GM06990 (cell line): ENCODE measurements at regions not wholly inside any gene's neighbourhood (a gene's known extent, or its start where the extent isn't known, plus 50 kb on each side); places are given as distances from the start of the nearest gene placed in this dataset.

Experiments used
- DNase-seq: peaks from one replicate; pipeline ENCODE4 v3.0.0-alpha.2; 2011; ENCODE audit not compliant: insufficient read length; ENCODE audit errors: extremely low read depth
- H3K27me3 ChIP-seq: replicated peaks from 2 replicates; pipeline ENCODE4 v1.6.0; 2011; ENCODE audit warnings: low read length; ENCODE audit not compliant: control insufficient read depth, insufficient read depth
- H3K36me3 ChIP-seq: 2 replicates; pipeline ENCODE4 v1.5.1; 2011; ENCODE audit warnings: low read length; ENCODE audit not compliant: control insufficient read depth, insufficient read depth
- H3K4me3 ChIP-seq: replicated peaks from 2 replicates; pipeline ENCODE4 v1.5.1; 2011; ENCODE audit warnings: low read depth, mild to moderate bottlenecking, control low read depth, low read length
- CTCF ChIP-seq: IDR thresholded peaks from 2 replicates; pipeline ENCODE4 v1.5.1; 2011; ENCODE audit warnings: low read length, control low read depth, mild to moderate bottlenecking, inconsistent platforms; ENCODE audit not compliant: insufficient read depth, poor library complexity, severe bottlenecking

DNA sequence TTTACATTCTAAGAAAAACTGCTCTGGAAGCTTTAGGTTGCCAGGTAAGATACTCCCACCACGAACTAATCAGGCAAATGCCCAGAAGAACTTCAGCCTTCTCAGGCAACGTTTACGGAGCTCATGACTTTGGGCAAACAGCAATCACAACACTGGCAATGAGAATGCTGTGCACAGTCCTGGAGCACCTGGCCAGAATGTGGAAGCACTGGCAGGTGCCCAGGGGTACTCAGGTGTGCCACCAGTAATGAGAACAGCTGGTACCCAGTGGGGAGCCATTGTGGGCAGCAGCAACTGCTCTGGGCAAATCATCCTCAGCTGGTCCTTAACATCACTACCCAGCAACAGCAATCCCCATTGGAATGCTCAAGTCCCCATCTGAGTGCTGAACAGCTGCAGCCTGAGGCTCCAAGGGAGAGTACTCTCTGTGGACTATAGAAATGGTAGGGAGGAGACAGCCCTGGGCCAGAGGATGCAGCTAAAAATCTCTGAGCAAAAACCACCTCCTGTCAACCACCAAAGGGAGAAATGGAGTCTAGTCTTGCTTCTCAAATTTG lies 210.0 kb downstream of the FOXO1 start:
- no peak for DNase-seq
- H3K36me3 ChIP-seq: no peaks in the 10 kb centered on the region
- no peaks in the 10 kb centered on the region for H3K27me3 ChIP-seq

DNA sequence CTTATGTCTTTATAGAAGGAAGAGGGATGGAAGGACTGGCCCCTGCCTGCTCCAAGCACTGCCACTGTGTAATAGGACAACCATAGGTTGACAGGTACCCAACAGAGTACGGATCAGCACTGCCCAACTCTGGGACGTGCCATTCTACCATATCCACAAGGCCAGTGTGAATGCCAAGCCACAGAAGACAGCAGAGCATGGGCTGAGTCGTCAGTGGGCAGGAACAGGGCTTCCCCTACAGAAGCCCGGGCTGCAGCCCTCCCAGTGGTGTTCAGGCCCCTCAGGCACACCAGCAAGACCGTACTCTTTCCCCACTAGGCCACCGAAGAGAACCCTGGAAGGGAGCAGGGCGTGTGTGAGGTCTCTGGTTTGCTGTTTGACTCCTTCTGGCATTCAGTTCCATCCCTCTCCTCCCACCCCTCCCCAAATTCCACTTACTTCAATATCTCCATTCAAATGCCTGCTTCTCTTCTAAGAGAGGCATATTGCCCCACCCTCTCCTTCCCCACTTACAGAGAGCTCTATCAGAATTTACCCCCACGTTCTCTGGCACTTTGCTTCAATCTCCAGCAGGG lies 209.4 kb downstream of the FOXO1 start:
- TF ChIP-seq CTCF: no peak
- no peak for DNase-seq
- H3K4me3 ChIP-seq: no peak overlapping the region
- no peaks in the 10 kb centered on the region for H3K36me3 ChIP-seq
- H3K27me3 ChIP-seq: no peaks in the 10 kb centered on the region

More for the DNA sequence above, 210.0 kb downstream of the FOXO1 start:
- TF ChIP-seq CTCF: no peak
- no peak overlapping the region for H3K4me3 ChIP-seq

- no peak overlapping the region for H3K4me3 ChIP-seq
- no peak for DNase-seq
- H3K36me3 ChIP-seq: no peaks in the 10 kb centered on the region
- no peak for TF ChIP-seq CTCF
- H3K27me3 ChIP-seq: no peaks in the 10 kb centered on the region
Measured at GRCh38 chr13:40457929-40458719, 208.3 kb downstream of the FOXO1 start.

DNA sequence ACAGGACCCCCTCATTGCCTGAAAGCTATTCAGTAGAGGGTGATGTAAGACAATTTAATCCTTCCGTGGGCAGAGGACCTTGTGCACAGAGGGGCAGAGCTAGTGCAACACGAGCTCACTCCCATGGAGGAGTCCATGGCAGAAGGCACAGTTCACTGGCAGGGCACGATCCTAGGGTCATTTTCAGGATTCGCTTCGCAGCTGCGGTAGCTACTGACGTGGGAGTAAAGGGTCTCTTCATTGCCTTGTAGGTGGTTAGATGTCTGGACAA lies 207.8 kb downstream of the FOXO1 start:
- no peak for DNase-seq
- no peak for TF ChIP-seq CTCF
- H3K36me3 ChIP-seq: no peaks in the 10 kb centered on the region
- H3K27me3 ChIP-seq: no peaks in the 10 kb centered on the region
- no peak overlapping the region for H3K4me3 ChIP-seq

DNA sequence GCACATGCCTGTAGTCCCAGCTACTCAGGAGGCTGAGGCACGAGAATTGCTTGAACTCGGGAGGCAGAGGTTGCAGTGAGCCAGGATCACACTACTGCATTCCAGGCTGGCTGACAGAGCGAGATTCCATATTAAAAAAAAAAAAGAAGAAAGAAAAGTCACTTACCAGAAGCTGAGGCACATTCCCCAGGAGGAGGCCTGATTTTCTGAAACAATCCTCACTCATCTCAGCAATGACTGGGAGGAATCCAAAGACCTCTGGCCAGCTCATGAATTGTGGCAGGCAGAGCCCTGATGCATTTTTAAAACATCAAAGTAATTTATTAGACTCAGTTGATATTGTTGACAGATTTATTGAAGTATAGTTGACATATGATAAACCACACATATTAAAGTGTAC lies 206.3 kb downstream of the FOXO1 start:
- Histone ChIP-seq H3K27me3 (no peaks in the 10 kb centered on the region), H3K4me3 (no peak overlapping the region), H3K36me3 (no peaks in the 10 kb centered on the region)
- no peak for DNase-seq
- TF ChIP-seq CTCF: no peak
